ENCODE measurements at regions not wholly inside any gene's neighbourhood (a gene's known extent, or its start where the extent isn't known, plus 50 kb on each side); places are given as distances from the start of the nearest gene placed in this dataset.

GRCh38 chr3:40660554-40660953, 135.8 kb downstream of the ZNF621 start:
- FAIRE-seq (no peak), DNase-seq (ENCODE audit: low read depth) (no peak)
- no peaks in the 10 kb centered on the region for H3K36me3 ChIP-seq (ENCODE audit: insufficient read depth, low read length)

DNA sequence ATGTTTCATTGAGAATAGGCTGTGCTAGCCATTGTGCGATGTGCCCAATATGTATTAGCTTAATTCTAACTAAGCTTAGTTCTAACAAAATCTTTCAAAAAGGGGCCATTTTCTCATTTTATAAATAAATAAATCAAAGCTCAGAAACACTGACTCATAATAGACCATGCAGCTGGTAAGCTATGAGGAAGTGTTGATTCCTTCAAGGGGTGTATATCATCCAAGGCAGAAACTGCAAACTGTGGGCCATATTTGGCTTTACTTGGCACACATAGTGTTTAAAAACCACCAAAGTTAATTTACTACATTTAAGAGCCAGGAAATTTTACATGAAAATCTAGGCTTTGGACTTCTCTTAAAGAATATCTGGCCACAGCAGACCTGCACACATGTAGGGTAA, 136.5 kb downstream of the ZNF621 start:
- H3K27me3 ChIP-seq (ENCODE audit: insufficient read depth, low read length) = peaks cover 4% of the 10 kb centered on the region
- Mint-ChIP-seq H3K36me3 (ENCODE audit: low read depth, unreplicated experiment) (no peaks in the 10 kb centered on the region), H3K4me1 (ENCODE audit: low read depth, unreplicated experiment) (no peaks in the 10 kb centered on the region), H3K4me3 (ENCODE audit: unreplicated experiment) (no peak overlapping the region), H3K27me3 (ENCODE audit: low read depth, unreplicated experiment) (no peaks in the 10 kb centered on the region), H3K27ac (ENCODE audit: unreplicated experiment) (no peak overlapping the region), H3K9me3 (ENCODE audit: unreplicated experiment) (peaks cover 4% of the 10 kb centered on the region)
- H3K9me3 ChIP-seq (ENCODE audit: insufficient read depth, low read depth, low read length) = no peaks in the 10 kb centered on the region
- no peak overlapping the region for H3K9ac ChIP-seq (ENCODE audit: low read length)
- no peak overlapping the region for H3K4me3 ChIP-seq (ENCODE audit: insufficient read depth, low read depth, low read length)
- no peak overlapping the region for H3K27ac ChIP-seq (ENCODE audit: low read depth, low read length)
- DNase-seq (ENCODE audit: low read depth) (no peak), FAIRE-seq (no peak)
- TF ChIP-seq CTCF (IDR thresholded peaks at IDR 0.05; ENCODE audit: insufficient read depth, low read depth, low read length) (no peak), EZH2 (IDR thresholded peaks at IDR 0.05; ENCODE audit: insufficient read depth, low read length) (no peak)
- H3K36me3 ChIP-seq (ENCODE audit: insufficient read depth, low read length) = no peaks in the 10 kb centered on the region
- no peaks in the 10 kb centered on the region for H3K4me1 ChIP-seq (ENCODE audit: insufficient read depth, low read length)
- no peak overlapping the region for H3K4me2 ChIP-seq (ENCODE audit: low read length)
- H3K79me2 ChIP-seq (ENCODE audit: insufficient read depth, low read length) = no peaks in the 10 kb centered on the region
- no peaks in the 10 kb centered on the region for H4K20me1 ChIP-seq (ENCODE audit: insufficient read depth, low read length)
- no peak overlapping the region for H2AFZ ChIP-seq (ENCODE audit: low read depth, low read length)

More at GRCh38 chr3:40660554-40660953, 135.8 kb downstream of the ZNF621 start:
- Histone ChIP-seq H3K4me3 (ENCODE audit: insufficient read depth, low read depth, low read length) (no peak overlapping the region), H3K27ac (ENCODE audit: low read depth, low read length) (no peak overlapping the region), H3K27me3 (ENCODE audit: insufficient read depth, low read length) (peaks cover 4% of the 10 kb centered on the region), H2AFZ (ENCODE audit: low read depth, low read length) (no peak overlapping the region), H3K4me1 (ENCODE audit: insufficient read depth, low read length) (no peaks in the 10 kb centered on the region), H3K79me2 (ENCODE audit: insufficient read depth, low read length) (no peaks in the 10 kb centered on the region), H4K20me1 (ENCODE audit: insufficient read depth, low read length) (no peaks in the 10 kb centered on the region), H3K9me3 (ENCODE audit: insufficient read depth, low read depth, low read length) (no peaks in the 10 kb centered on the region), H3K4me2 (ENCODE audit: low read length) (no peak overlapping the region), H3K9ac (ENCODE audit: low read length) (no peak overlapping the region)
- Mint-ChIP-seq H3K4me3 (ENCODE audit: unreplicated experiment) (no peak overlapping the region), H3K27ac (ENCODE audit: unreplicated experiment) (no peak overlapping the region), H3K4me1 (ENCODE audit: low read depth, unreplicated experiment) (no peaks in the 10 kb centered on the region), H3K9me3 (ENCODE audit: unreplicated experiment) (no peaks in the 10 kb centered on the region), H3K36me3 (ENCODE audit: low read depth, unreplicated experiment) (no peaks in the 10 kb centered on the region), H3K27me3 (ENCODE audit: low read depth, unreplicated experiment) (peaks cover 2% of the 10 kb centered on the region)
- TF ChIP-seq CTCF (IDR thresholded peaks at IDR 0.05; ENCODE audit: insufficient read depth, low read depth, low read length) (no peak), EZH2 (IDR thresholded peaks at IDR 0.05; ENCODE audit: insufficient read depth, low read length) (no peak)

DNA sequence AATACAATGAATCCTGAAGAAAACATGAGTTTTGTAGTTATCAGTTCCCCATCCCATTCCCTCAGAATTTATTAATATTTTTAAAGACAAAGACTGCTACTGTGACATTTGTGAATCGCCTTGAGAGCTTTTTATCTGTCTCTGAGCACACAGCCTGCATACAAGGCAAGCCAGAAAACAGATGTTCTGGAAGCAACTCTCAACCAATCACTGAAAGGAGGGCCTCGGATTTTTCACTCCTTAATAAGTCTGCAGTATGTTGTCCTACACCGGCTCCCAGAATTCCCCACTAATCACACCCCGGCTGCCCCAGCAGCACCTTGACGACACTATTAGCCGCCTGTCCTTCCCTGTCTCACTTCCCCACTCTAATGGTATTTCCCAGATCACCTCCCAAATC, 138.5 kb downstream of the ZNF621 start:
- no peaks in the 10 kb centered on the region for H3K36me3 Mint-ChIP-seq (ENCODE audit: low read depth, unreplicated experiment)
- no peaks in the 10 kb centered on the region for H3K79me2 ChIP-seq (ENCODE audit: insufficient read depth, low read length)
- FAIRE-seq = no peak
- no peak for DNase-seq (ENCODE audit: low read depth)
- no peaks in the 10 kb centered on the region for H3K9me3 ChIP-seq (ENCODE audit: insufficient read depth, low read depth, low read length)
- no peak overlapping the region for H2AFZ ChIP-seq (ENCODE audit: low read depth, low read length)
- no peak overlapping the region for H3K4me3 ChIP-seq (ENCODE audit: insufficient read depth, low read depth, low read length)
- no peaks in the 10 kb centered on the region for H3K27me3 Mint-ChIP-seq (ENCODE audit: low read depth, unreplicated experiment)
- H3K4me3 Mint-ChIP-seq (ENCODE audit: unreplicated experiment) = no peak overlapping the region
- no peaks in the 10 kb centered on the region for H3K36me3 ChIP-seq (ENCODE audit: insufficient read depth, low read length)
- H3K9me3 Mint-ChIP-seq (ENCODE audit: unreplicated experiment) = peaks cover 4% of the 10 kb centered on the region
- H3K4me2 ChIP-seq (ENCODE audit: low read length) = no peak overlapping the region
- TF ChIP-seq EZH2 (IDR thresholded peaks at IDR 0.05; ENCODE audit: insufficient read depth, low read length) = no peak
- TF ChIP-seq CTCF (IDR thresholded peaks at IDR 0.05; ENCODE audit: insufficient read depth, low read depth, low read length) = no peak
- no peaks in the 10 kb centered on the region for H3K4me1 ChIP-seq (ENCODE audit: insufficient read depth, low read length)
- H3K27ac Mint-ChIP-seq (ENCODE audit: unreplicated experiment) = no peak overlapping the region
- H3K27me3 ChIP-seq (ENCODE audit: insufficient read depth, low read length) = peaks cover 4% of the 10 kb centered on the region
- H3K4me1 Mint-ChIP-seq (ENCODE audit: low read depth, unreplicated experiment) = no peaks in the 10 kb centered on the region
- no peaks in the 10 kb centered on the region for H4K20me1 ChIP-seq (ENCODE audit: insufficient read depth, low read length)
- H3K27ac ChIP-seq (ENCODE audit: low read depth, low read length) = no peak overlapping the region
- no peak overlapping the region for H3K9ac ChIP-seq (ENCODE audit: low read length)
